ENCODE measurements at regions not wholly inside any gene's neighbourhood (a gene's known extent, or its start where the extent isn't known, plus 50 kb on each side); places are given as distances from the start of the nearest gene placed in this dataset.

DNA sequence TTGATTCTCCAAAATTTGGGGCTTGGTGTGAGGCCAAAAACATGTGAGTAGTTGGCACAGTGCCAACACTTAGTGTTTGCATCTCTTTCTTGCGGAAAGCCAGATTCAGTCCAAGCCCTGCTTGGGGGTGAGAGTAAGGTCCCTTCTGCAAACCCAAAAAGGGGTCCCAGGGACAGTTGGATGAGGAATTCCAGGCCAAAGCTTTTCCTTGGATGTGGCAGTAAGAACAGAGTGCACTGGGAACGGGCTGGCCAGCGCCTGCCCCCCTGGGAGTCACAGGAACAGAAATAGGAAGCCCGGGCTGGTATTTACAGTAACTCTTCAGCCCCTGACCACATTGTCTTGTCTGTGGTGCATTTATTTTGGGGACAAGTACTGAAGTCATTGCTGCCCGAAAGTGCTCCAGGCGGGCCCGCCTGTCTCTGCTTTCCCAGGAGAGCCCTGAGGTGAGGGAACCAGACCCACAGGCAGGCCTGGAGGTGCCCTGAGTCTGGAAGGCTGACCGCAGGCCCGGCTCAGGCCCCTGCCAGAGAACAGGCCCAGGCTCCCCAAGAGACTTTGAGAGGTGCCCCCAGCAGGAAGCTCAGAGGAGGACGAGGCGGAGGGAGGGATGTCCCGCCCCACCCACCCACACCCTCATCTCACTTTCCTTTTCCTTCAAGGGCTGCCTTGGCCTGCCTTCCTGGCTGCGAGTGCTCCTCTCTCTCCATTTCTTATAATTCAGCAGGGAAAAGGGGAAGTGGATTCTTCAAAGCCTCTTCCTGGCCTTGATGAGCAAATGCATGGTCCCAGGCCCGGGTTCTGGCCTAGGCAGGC lies 218.4 kb downstream of the MAFB start:
- Histone ChIP-seq H3K36me3 (ENCODE audit: control insufficient read depth, insufficient read depth, low read length, severe bottlenecking) (no peaks in the 10 kb centered on the region), H3K9me3 (ENCODE audit: control insufficient read depth, low read length) (no peaks in the 10 kb centered on the region), H3K9ac (ENCODE audit: low read length) (no peak overlapping the region), H3K27me3 (replicated peaks; ENCODE audit: control insufficient read depth, insufficient read depth, low read length) (peaks cover 7% of the 10 kb centered on the region), H3K4me1 (ENCODE audit: control insufficient read depth, insufficient read depth, low read length) (peaks cover 5% of the 10 kb centered on the region), H3K4me3 (ENCODE audit: low read length) (no peak overlapping the region)
- no peak for DNase-seq (ENCODE audit: low read depth)

DNA sequence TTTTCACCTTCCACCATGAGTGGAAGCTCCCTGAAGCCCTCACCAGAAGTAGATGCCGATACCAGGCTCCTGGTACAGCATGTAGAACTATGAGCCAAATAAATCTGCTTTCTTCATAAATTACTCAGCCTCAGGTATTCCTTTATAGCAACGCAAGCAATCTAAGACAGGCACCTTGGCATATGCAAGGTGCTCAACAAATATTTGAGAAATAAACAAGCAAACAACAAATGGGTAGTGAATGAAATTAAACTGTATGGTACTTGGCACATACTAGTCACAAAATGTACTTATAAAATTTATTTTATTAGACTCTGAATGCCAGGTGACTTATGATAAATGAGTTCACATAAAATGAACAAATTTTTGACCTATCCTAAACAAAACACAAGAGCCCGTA lies 220.3 kb downstream of the MAFB start:
- Histone ChIP-seq H3K36me3 (ENCODE audit: control insufficient read depth, insufficient read depth, low read length, severe bottlenecking) (no peaks in the 10 kb centered on the region), H3K4me3 (ENCODE audit: low read length) (no peak overlapping the region), H3K4me1 (ENCODE audit: control insufficient read depth, insufficient read depth, low read length) (peaks cover 5% of the 10 kb centered on the region), H3K9ac (ENCODE audit: low read length) (no peak overlapping the region), H3K27me3 (replicated peaks; ENCODE audit: control insufficient read depth, insufficient read depth, low read length) (peaks cover 5% of the 10 kb centered on the region), H3K9me3 (ENCODE audit: control insufficient read depth, low read length) (no peaks in the 10 kb centered on the region)
- no peak for DNase-seq (ENCODE audit: low read depth)

DNA sequence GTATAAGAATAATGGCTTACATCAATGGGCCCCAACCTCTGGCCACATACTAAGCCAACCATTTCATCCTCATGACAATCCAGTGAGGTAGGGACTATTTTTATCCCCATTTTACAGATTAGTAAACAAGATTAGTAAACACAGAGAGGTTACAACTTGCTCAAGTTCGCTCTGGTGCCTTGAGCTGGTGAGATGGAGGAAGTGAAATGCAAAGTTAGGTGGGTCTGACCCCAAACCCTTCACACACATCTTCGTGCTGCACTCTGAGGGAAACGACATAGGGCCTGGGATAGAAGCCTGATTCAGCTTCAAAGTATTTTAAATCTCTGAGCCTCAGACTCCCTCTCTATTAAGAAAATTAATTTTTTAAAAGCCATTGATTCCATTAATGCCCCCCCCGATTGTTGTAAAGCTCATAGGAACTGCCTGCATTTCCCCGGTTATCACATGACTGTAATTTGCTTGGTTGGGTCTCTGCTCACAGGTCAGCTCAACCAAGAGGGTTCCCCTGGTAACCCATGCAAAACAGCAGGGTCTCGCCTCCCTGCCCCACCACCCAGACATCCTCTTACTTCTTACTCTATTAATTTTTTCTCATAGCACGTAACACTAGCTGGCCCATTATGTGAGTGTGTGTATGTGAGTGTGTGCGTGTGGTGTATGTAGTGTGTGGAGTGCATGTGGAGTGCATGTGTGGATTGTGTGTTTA lies 221.2 kb downstream of the MAFB start:
- no peaks in the 10 kb centered on the region for H3K36me3 ChIP-seq (ENCODE audit: control insufficient read depth, insufficient read depth, low read length, severe bottlenecking)
- H3K4me1 ChIP-seq (ENCODE audit: control insufficient read depth, insufficient read depth, low read length) = peaks cover 5% of the 10 kb centered on the region
- H3K27me3 ChIP-seq (replicated peaks; ENCODE audit: control insufficient read depth, insufficient read depth, low read length) = no peaks in the 10 kb centered on the region
- no peaks in the 10 kb centered on the region for H3K9me3 ChIP-seq (ENCODE audit: control insufficient read depth, low read length)
- no peak overlapping the region for H3K4me3 ChIP-seq (ENCODE audit: low read length)
- DNase-seq (ENCODE audit: low read depth) = no peak
- H3K9ac ChIP-seq (ENCODE audit: low read length) = no peak overlapping the region

DNA sequence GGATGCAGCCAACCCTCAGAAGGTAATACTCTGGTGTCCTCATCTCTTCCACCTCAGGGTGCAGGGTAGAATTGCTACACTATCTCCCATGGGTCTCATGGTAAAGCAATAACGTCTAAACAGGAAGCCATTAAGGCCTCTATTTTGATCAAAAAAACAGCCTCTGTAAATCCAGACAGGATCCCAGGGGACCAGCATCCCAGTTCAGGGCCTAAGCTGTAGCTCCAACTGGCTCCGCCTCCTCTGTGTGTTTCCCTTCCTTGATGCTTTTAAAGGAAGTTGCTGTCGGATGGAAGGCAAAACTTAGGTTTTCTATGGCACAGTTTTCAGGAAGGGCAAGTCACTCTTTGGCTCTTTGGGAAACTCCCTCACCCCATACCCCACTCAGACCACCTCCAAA lies 222.0 kb downstream of the MAFB start:
- no peaks in the 10 kb centered on the region for H3K27me3 ChIP-seq (replicated peaks; ENCODE audit: control insufficient read depth, insufficient read depth, low read length)
- H3K9ac ChIP-seq (ENCODE audit: low read length) = no peak overlapping the region
- H3K4me3 ChIP-seq (ENCODE audit: low read length) = no peak overlapping the region
- no peaks in the 10 kb centered on the region for H3K36me3 ChIP-seq (ENCODE audit: control insufficient read depth, insufficient read depth, low read length, severe bottlenecking)
- H3K4me1 ChIP-seq (ENCODE audit: control insufficient read depth, insufficient read depth, low read length) = peaks cover 5% of the 10 kb centered on the region
- no peak for DNase-seq (ENCODE audit: low read depth)
- H3K9me3 ChIP-seq (ENCODE audit: control insufficient read depth, low read length) = no peaks in the 10 kb centered on the region

DNA sequence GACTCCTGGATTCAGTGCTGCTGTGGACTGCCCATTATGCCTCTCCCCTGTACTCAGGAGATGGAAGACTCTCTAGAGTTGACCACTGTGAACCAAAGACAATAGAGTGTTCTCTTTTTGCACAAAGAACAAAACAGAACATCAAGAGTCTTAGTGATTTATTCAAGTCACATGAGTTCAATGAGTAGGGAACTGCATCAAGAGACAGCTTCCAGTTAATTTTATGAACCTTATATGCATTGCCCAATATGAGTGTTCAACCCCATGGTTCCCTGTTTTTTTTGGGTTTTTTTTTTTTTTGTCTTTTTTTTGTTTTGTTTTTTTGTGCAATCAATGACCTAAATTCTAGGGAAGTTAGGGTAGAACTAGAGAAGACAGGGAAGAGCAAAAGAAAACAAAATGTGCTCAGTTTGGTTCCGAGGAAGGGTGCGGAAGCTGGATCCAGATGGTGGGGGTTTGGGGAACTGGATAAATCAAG lies 224.3 kb downstream of the MAFB start:
- Histone ChIP-seq H3K9ac (ENCODE audit: low read length) (no peak overlapping the region), H3K27me3 (replicated peaks; ENCODE audit: control insufficient read depth, insufficient read depth, low read length) (no peaks in the 10 kb centered on the region), H3K36me3 (ENCODE audit: control insufficient read depth, insufficient read depth, low read length, severe bottlenecking) (no peaks in the 10 kb centered on the region), H3K9me3 (ENCODE audit: control insufficient read depth, low read length) (no peaks in the 10 kb centered on the region), H3K4me3 (ENCODE audit: low read length) (no peak overlapping the region), H3K4me1 (ENCODE audit: control insufficient read depth, insufficient read depth, low read length) (no peaks in the 10 kb centered on the region)
- DNase-seq (ENCODE audit: low read depth) = no peak

DNA sequence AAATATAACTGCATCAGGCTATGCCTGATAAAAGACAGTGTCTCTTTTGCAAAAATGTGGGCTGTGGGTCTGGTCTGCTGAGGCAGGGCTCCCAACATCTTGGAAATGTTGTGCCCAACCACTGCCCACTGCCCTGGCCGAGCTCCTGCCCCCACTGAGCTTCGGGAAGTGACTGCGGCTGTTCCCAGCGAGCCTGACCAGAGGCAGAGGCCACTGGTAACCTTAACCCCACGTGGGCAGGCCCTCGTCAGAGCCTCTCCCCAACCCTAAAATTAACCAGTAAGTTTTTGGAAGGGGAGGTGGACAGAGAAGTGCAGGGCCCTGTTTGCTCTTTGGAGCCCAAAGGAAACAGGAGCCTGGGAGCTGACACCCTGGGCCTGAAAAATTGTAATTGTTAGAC lies 225.9 kb downstream of the MAFB start:
- no peak for DNase-seq (ENCODE audit: low read depth)

DNA sequence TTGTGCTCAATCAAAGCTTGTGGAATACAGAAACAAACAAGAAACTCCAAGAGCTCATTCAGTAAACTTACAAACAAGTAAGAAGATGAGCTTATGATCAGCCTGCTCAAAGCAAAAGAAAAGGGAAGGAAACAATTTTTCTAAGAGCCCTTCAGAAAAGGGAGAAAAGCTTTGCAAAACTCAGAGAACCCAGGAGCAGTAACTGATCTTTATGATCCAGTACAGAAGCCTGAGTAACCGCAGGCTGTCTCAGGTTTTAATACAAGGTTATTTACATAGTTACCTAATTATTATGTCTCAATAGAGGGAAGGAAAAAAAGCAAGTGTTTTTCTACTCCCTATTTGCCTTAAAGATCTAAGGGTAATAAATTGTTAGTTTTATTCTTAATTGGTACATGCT lies 226.5 kb downstream of the MAFB start:
- H3K4me1 ChIP-seq (ENCODE audit: control insufficient read depth, insufficient read depth, low read length) = no peaks in the 10 kb centered on the region
- DNase-seq (ENCODE audit: low read depth) = no peak
- H3K9me3 ChIP-seq (ENCODE audit: control insufficient read depth, low read length) = no peaks in the 10 kb centered on the region
- no peaks in the 10 kb centered on the region for H3K36me3 ChIP-seq (ENCODE audit: control insufficient read depth, insufficient read depth, low read length, severe bottlenecking)
- no peak overlapping the region for H3K4me3 ChIP-seq (ENCODE audit: low read length)
- H3K9ac ChIP-seq (ENCODE audit: low read length) = no peak overlapping the region
- H3K27me3 ChIP-seq (replicated peaks; ENCODE audit: control insufficient read depth, insufficient read depth, low read length) = no peaks in the 10 kb centered on the region

More for the DNA sequence above, 225.9 kb downstream of the MAFB start:
- Histone ChIP-seq H3K9ac (ENCODE audit: low read length) (no peak overlapping the region), H3K4me1 (ENCODE audit: control insufficient read depth, insufficient read depth, low read length) (no peaks in the 10 kb centered on the region), H3K36me3 (ENCODE audit: control insufficient read depth, insufficient read depth, low read length, severe bottlenecking) (no peaks in the 10 kb centered on the region), H3K27me3 (replicated peaks; ENCODE audit: control insufficient read depth, insufficient read depth, low read length) (no peaks in the 10 kb centered on the region), H3K4me3 (ENCODE audit: low read length) (no peak overlapping the region), H3K9me3 (ENCODE audit: control insufficient read depth, low read length) (no peaks in the 10 kb centered on the region)

DNA sequence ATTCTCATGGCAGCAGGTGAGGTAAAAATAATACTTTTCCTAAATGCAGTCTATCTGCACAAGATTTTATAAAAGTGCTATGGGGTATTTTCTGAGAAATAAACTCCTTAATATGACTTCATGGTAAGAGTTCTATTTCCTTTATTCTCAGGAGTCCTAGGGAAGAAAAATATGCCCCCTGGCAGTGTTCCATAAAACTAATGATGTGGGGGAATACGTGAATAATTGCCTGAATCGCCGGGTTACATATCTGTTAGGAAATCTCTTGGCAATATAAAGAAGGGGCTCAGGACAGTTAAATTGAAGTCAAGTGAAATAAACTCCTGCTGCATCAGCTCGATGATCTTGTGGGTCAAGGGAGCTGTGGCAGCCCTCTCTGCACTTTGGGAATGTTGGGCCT lies 229.7 kb downstream of the MAFB start:
- Histone ChIP-seq H3K9ac (ENCODE audit: low read length) (no peak overlapping the region), H3K36me3 (ENCODE audit: control insufficient read depth, insufficient read depth, low read length, severe bottlenecking) (no peaks in the 10 kb centered on the region), H3K4me3 (ENCODE audit: low read length) (no peak overlapping the region), H3K9me3 (ENCODE audit: control insufficient read depth, low read length) (no peaks in the 10 kb centered on the region), H3K4me1 (ENCODE audit: control insufficient read depth, insufficient read depth, low read length) (no peaks in the 10 kb centered on the region), H3K27me3 (replicated peaks; ENCODE audit: control insufficient read depth, insufficient read depth, low read length) (no peaks in the 10 kb centered on the region)
- DNase-seq (ENCODE audit: low read depth) = no peak

DNA sequence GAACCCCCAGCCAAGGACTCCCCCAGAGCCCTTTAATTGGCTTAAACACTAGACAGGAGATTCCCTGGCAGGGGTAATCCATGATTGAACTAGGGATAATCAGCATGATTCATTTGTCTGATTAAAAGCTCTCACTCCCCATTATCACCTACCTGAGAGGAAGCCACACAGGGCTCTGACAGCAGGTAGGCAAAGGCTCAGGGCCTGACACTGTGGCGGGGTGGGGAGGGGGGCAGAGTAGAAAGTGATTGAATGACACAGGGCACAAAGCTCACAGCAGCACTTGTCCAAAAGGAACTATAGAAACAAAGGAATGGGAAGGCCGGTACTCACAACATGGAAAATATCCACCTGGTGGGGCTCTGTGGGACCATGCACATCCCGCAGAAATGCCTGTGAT lies 231.6 kb downstream of the MAFB start:
- H3K4me3 ChIP-seq (ENCODE audit: low read length) = no peak overlapping the region
- no peaks in the 10 kb centered on the region for H3K9me3 ChIP-seq (ENCODE audit: control insufficient read depth, low read length)
- H3K9ac ChIP-seq (ENCODE audit: low read length) = no peak overlapping the region
- H3K4me1 ChIP-seq (ENCODE audit: control insufficient read depth, insufficient read depth, low read length) = no peaks in the 10 kb centered on the region
- DNase-seq (ENCODE audit: low read depth) = no peak
- no peaks in the 10 kb centered on the region for H3K36me3 ChIP-seq (ENCODE audit: control insufficient read depth, insufficient read depth, low read length, severe bottlenecking)
- H3K27me3 ChIP-seq (replicated peaks; ENCODE audit: control insufficient read depth, insufficient read depth, low read length) = no peaks in the 10 kb centered on the region

DNA sequence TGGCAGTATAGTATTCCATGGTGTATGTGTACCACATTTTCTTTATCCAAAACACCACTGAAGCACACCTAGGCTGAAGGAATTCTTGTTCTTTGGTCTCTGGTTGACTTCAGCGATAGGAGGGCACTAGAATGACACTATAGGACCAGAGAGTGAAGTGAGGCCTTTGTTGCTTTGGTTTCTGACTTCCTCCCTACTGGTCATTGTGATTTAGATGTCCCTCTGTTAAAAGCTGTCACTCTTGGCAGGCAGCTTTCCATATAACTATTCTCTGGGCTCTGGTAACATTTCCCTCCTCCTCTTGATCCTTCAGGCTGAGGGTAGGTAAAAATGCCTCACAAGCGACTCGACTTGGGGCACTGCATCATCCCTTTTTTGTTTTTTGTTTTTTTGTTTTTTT lies 236.3 kb downstream of the MAFB start:
- no peak overlapping the region for H3K9ac ChIP-seq (ENCODE audit: low read length)
- no peaks in the 10 kb centered on the region for H3K27me3 ChIP-seq (replicated peaks; ENCODE audit: control insufficient read depth, insufficient read depth, low read length)
- H3K4me1 ChIP-seq (ENCODE audit: control insufficient read depth, insufficient read depth, low read length) = no peaks in the 10 kb centered on the region
- H3K4me3 ChIP-seq (ENCODE audit: low read length) = no peak overlapping the region
- H3K9me3 ChIP-seq (ENCODE audit: control insufficient read depth, low read length) = no peaks in the 10 kb centered on the region
- DNase-seq (ENCODE audit: low read depth) = no peak
- H3K36me3 ChIP-seq (ENCODE audit: control insufficient read depth, insufficient read depth, low read length, severe bottlenecking) = no peaks in the 10 kb centered on the region

DNA sequence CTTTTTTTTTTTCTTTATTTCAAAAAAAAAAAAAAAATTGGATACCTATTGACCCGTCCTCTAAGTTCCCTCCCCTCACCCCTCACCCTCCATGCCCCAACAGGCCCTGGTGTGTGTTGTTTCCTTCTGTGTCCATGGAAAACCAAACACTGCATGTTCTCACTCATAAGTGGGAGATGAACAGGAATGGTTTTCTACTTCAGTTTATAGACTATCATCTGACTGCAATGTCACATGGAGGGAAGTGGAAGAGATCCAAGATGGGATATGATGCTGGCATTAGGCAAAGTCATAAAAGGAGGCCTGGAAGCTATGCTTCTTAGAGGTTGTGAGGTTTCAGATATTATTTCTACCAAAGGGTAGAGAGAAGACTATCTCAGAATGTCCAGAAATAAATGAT lies 237.5 kb downstream of the MAFB start:
- no peaks in the 10 kb centered on the region for H3K9me3 ChIP-seq (ENCODE audit: control insufficient read depth, low read length)
- H3K4me1 ChIP-seq (ENCODE audit: control insufficient read depth, insufficient read depth, low read length) = no peaks in the 10 kb centered on the region
- H3K27me3 ChIP-seq (replicated peaks; ENCODE audit: control insufficient read depth, insufficient read depth, low read length) = no peaks in the 10 kb centered on the region
- no peak overlapping the region for H3K4me3 ChIP-seq (ENCODE audit: low read length)
- DNase-seq (ENCODE audit: low read depth) = no peak
- no peak overlapping the region for H3K9ac ChIP-seq (ENCODE audit: low read length)
- no peaks in the 10 kb centered on the region for H3K36me3 ChIP-seq (ENCODE audit: control insufficient read depth, insufficient read depth, low read length, severe bottlenecking)

Data from adipocyte (in vitro differentiated cells).